ENCODE measurements at regions not wholly inside any gene's neighbourhood (a gene's known extent, or its start where the extent isn't known, plus 50 kb on each side); places are given as distances from the start of the nearest gene placed in this dataset.

DNA sequence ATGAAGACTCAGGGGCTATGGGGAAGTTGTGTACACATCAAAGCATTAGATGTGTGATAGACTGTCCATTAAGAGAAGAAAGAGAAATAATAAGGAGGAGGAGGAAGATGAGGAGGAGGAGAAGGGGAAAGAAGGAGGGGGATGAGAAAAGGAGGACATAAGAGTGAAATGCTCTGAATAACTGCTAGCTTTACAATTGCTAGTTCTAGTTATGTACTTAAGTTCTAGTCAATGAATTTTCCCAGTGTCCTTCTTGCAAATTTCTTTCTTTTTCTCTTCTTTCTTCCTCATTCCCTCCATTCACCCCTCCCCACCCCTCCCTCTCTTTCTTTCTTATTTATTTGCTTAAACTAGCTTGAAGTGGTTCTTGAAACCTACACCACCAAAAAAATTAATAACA lies 534.9 kb upstream of the GRAMD2B start:
- no peaks in the 10 kb centered on the region for H3K36me3 ChIP-seq
- no peak overlapping the region for H3K27ac ChIP-seq
- H3K27me3 ChIP-seq, result no peaks in the 10 kb centered on the region
- TF ChIP-seq, protein P1, sequence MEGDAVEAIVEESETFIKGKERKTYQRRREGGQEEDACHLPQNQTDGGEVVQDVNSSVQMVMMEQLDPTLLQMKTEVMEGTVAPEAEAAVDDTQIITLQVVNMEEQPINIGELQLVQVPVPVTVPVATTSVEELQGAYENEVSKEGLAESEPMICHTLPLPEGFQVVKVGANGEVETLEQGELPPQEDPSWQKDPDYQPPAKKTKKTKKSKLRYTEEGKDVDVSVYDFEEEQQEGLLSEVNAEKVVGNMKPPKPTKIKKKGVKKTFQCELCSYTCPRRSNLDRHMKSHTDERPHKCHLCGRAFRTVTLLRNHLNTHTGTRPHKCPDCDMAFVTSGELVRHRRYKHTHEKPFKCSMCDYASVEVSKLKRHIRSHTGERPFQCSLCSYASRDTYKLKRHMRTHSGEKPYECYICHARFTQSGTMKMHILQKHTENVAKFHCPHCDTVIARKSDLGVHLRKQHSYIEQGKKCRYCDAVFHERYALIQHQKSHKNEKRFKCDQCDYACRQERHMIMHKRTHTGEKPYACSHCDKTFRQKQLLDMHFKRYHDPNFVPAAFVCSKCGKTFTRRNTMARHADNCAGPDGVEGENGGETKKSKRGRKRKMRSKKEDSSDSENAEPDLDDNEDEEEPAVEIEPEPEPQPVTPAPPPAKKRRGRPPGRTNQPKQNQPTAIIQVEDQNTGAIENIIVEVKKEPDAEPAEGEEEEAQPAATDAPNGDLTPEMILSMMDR (IDR thresholded peaks at IDR 0.05), result no peak
- TF ChIP-seq EP300 (IDR thresholded peaks at IDR 0.05), result no peak
- TF ChIP-seq POLR2A (IDR thresholded peaks at IDR 0.05), result no peak
- H3K4me1 ChIP-seq, result no peaks in the 10 kb centered on the region
- DNase-seq (ENCODE audit: low spot score in 2 of 2), result no peak
- H3K4me3 ChIP-seq, result no peak overlapping the region
- H3K9me3 ChIP-seq, result no peaks in the 10 kb centered on the region

DNA sequence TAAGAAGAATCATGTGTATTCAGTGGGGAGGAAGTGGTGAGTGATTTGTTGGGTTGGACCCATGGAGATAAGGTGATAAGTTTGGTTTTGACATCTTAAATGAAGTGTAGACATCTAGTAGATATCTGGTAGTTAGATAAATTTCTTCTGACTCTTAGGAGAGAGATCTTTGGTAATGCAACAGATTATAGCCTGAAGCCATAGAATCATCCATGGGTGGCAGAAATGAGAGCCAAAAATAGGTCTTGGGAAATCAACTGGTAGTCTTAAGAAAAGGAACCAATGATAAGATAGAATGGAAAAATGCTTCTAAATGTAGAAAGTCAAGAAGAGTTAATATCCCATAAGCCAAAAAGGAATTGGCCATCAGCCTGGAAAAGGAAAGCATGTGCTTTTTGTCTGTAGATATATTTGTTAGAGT lies 532.7 kb upstream of the GRAMD2B start:
- H3K4me1 ChIP-seq, result no peaks in the 10 kb centered on the region
- no peak for DNase-seq (ENCODE audit: low spot score in 2 of 2)
- no peaks in the 10 kb centered on the region for H3K36me3 ChIP-seq
- no peaks in the 10 kb centered on the region for H3K9me3 ChIP-seq
- TF ChIP-seq POLR2AphosphoS5 (IDR thresholded peaks at IDR 0.05) (no peak), POLR2A (IDR thresholded peaks at IDR 0.05) (no peak)
- H3K27ac ChIP-seq, result no peak overlapping the region
- H3K4me3 ChIP-seq, result no peak overlapping the region
- no peaks in the 10 kb centered on the region for H3K27me3 ChIP-seq

DNA sequence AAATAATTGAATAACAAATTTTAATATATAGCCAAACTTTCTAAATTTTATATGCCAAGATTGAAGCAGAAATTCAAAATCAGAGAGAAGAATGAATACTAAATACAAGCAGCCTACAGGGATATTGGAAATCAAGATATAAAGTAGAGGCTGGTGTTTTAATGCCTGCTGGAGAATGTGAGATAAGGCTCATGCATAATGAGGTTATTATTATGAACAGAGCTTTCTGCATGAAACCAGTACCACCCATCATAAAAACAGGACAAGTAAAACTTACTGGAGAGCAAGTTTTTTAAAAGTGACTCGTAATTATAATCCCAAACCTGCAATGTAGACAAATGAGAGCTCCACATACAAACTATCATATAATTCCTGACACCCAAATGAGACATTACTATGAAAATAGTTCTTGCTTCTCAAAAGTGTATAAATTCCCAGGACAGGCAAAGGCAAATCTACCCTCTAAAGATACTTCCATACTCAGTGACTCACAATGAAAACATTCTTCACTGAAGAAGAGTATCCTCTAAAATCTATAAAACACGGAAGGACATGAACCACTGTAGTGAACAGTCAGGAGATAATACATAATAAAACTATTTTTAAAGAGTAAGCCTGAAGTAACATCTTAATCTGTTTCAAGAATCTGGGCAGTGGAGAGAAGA lies 532.0 kb upstream of the GRAMD2B start:
- Histone ChIP-seq H3K9me3 (no peaks in the 10 kb centered on the region), H3K27ac (no peak overlapping the region), H3K4me3 (no peak overlapping the region), H3K4me1 (no peaks in the 10 kb centered on the region), H3K36me3 (no peaks in the 10 kb centered on the region), H3K27me3 (no peaks in the 10 kb centered on the region)
- 46% methylated on average over 2 of the region's 2 CpGs for WGBS
- TF ChIP-seq, protein P1 (IDR thresholded peaks at IDR 0.05), result no peak
- TF ChIP-seq EP300 (IDR thresholded peaks at IDR 0.05) (no peak), POLR2A (IDR thresholded peaks at IDR 0.05) (no peak), POLR2AphosphoS5 (IDR thresholded peaks at IDR 0.05) (no peak)
- DNase-seq (ENCODE audit: low spot score in 2 of 2), result no peak

DNA sequence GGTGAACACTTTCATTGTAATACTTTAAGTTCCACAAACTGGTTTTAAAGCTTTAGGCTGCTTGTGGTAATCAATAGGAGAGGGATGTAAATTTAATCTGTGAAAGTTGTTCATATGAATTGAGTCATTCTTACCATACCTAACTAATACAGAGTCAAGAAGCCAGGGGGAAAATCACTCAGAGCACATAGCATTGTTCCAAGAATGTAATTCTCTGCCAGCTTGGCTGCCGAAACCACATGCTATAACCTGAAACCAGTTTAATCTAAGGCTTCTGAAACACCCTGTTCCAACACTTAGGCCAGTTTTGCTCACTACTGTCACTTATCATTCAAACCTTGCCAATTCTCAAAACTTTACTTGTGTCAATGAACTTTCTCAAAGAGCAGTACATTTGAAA lies 528.8 kb upstream of the GRAMD2B start:
- Histone ChIP-seq H3K36me3 (no peaks in the 10 kb centered on the region), H3K9me3 (no peaks in the 10 kb centered on the region), H3K27ac (no peak overlapping the region), H3K4me3 (no peak overlapping the region), H3K27me3 (no peaks in the 10 kb centered on the region), H3K4me1 (no peaks in the 10 kb centered on the region)
- 52% methylated on average over 1 of the region's 1 CpG for WGBS
- no peak for DNase-seq (ENCODE audit: low spot score in 2 of 2)
- TF ChIP-seq POLR2A (IDR thresholded peaks at IDR 0.05), result no peak
- TF ChIP-seq EP300 (IDR thresholded peaks at IDR 0.05), result no peak

DNA sequence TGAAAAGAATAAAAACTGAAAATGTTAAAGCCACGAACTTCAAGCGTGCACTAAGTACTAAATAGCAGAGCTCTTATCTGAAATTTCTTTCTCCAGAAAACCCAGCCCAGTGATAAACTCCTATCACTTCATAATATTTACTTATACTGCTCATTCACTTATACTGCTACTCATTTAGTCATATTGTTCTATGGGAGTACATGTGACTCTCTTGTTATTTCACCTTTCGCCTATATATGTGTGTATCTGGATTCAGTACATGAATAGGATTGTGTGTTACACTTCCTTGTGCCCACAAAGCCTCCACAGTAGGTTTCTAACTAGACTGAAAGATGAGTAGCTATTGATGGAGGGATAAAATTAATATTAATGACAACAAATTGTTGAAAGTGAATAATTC lies 526.8 kb upstream of the GRAMD2B start:
- WGBS, result 54% methylated on average over 3 of the region's 3 CpGs
- no peak overlapping the region for H3K27ac ChIP-seq
- no peak overlapping the region for H3K4me3 ChIP-seq
- DNase-seq (ENCODE audit: low spot score in 2 of 2), result no peak
- no peaks in the 10 kb centered on the region for H3K27me3 ChIP-seq
- no peaks in the 10 kb centered on the region for H3K36me3 ChIP-seq
- no peaks in the 10 kb centered on the region for H3K4me1 ChIP-seq
- TF ChIP-seq POLR2AphosphoS5 (IDR thresholded peaks at IDR 0.05), result no peak
- TF ChIP-seq, protein P1 (IDR thresholded peaks at IDR 0.05), result no peak
- no peak for TF ChIP-seq EP300 (IDR thresholded peaks at IDR 0.05)
- no peak for TF ChIP-seq POLR2A (IDR thresholded peaks at IDR 0.05)
- no peaks in the 10 kb centered on the region for H3K9me3 ChIP-seq

DNA sequence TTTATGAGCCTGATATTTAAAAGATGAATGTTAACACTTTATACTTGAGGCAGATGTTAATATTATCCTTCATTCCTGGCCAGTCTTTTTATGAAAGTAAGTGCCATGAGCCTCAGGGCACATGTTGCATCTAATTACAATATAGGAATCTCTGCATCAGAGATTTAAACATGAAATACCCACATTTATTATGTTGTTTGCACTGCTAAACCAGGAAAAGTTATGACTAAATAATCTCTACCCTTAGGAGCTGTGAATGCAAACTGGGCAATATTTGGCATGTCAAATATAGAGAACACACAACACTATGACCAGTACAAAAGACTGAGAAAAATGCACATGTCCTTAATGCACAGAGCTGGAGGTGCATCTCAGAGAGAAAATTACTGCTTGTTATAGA lies 526.1 kb upstream of the GRAMD2B start:
- TF ChIP-seq POLR2A (IDR thresholded peaks at IDR 0.05), result no peak
- TF ChIP-seq, protein P1 (IDR thresholded peaks at IDR 0.05), result no peak
- no peak for TF ChIP-seq POLR2AphosphoS5 (IDR thresholded peaks at IDR 0.05)
- TF ChIP-seq EP300 (IDR thresholded peaks at IDR 0.05), result no peak
- H3K4me3 ChIP-seq, result no peak overlapping the region
- no peaks in the 10 kb centered on the region for H3K9me3 ChIP-seq
- H3K4me1 ChIP-seq, result no peaks in the 10 kb centered on the region
- no peak overlapping the region for H3K27ac ChIP-seq
- H3K27me3 ChIP-seq, result no peaks in the 10 kb centered on the region
- H3K36me3 ChIP-seq, result no peaks in the 10 kb centered on the region
- no peak for DNase-seq (ENCODE audit: low spot score in 2 of 2)

All from suprapubic skin (tissue), 4 donors.